Superior temporal gyrus (tissue), 1 donor: ENCODE measurements at regions not wholly inside any gene's neighbourhood (a gene's known extent, or its start where the extent isn't known, plus 50 kb on each side); places are given as distances from the start of the nearest gene placed in this dataset.

Experiments used
- DNase-seq: peaks from one replicate; pipeline ENCODE4 v3.0.0-alpha.2; 2016; ENCODE audit errors: extremely low spot score

- DNase-seq, result no peak
Observed at GRCh38 chr18:78587626-78588600, 391.7 kb upstream of the SALL3 start.

DNA sequence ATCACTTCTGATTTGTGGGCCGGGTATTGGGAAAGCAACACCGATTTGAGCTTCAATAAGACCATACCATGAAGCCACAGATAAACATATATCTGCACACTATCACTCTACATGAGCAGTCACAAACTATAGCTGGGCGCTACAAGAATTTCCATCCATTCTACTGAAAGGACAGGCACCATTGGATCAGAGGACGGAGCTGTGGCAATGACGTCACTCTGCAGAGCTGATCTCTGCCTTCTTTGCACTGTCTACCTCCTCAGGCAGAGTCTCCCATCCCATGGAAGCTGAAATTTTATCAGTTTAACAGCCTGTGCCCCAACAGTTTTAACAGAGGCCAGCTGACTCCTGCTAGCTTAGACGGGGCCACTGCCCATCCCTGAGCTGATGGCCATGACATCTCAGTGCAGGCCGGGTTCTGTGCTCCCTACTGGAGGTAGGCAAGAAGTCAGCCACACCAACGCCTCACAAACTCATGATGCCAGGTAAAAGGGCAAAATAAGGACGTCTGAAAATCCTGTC lies 389.6 kb upstream of the SALL3 start:
- no peak for DNase-seq

GRCh38 chr18:78595453-78595852 lies 384.2 kb upstream of the SALL3 start:
- DNase-seq, result no peak

GRCh38 chr18:78595924-78596573 lies 383.6 kb upstream of the SALL3 start:
- DNase-seq, result no peak

GRCh38 chr18:78596794-78597345 lies 382.7 kb upstream of the SALL3 start:
- DNase-seq, result no peak

DNA sequence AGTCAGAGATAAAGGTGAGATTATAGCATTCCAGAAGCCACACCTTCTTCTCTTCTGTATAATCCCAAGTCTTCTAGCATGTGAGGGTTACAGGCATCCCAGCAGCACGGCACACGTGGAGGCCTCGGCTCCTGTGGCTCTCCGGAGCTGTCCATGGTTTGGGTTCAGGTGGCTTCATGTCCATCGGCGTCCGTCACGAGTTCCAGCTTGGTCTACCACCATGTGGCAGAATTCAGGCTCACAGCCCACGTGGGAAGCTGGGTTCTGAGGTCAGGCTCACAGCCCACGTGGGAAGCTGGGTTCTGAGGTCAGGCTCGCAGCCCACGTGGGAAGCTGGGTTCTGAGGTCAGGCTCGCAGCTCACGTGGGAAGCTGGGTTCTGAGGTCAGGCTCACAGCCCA lies 378.3 kb upstream of the SALL3 start:
- no peak for DNase-seq

- no peak for DNase-seq
Observed at GRCh38 chr18:78601923-78602322, 377.7 kb upstream of the SALL3 start.

GRCh38 chr18:78602430-78602829 lies 377.2 kb upstream of the SALL3 start:
- no peak for DNase-seq

DNA sequence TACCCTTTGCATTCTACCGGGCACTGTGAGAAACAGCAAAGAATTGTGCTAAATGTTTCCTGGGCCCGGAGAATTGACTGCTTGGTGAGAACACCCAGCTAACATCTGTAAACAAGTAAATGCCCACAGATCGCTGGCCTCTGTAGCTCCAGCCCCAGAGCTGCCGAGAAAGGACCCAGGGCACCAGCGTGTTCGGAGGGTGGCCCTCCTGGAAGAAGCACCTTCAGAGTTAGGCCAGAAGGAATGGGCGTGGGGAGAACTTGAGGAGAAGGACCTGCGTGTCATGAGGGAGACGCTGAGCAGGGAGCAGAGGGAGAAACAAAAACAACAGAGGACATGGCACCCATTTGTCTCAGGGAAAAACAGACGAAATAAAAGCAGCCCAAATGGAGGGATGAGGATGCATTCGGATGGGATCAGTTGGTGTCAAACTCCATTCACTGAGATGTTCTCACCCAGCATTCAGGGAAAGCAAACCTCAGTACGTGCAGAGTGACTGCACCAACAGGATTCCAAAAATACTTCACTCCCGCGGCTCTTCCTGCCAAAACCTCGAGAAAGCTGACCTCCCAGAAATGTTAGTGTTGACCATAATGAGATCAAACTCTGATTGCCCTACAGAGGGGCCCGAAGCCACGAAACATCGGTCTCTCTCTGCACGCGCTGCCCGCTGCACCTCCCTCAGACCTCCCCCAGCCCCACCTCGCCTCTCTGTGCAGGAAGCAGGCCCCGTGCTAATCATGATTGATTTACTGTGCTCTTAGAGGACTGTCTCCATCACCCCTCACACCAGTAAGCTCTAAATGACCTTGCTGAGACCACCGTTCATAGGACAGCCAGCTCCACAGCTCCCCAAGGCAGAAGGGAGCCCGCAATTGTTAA lies 376.3 kb upstream of the SALL3 start:
- DNase-seq, result no peak

GRCh38 chr18:78605255-78605654 lies 374.4 kb upstream of the SALL3 start:
- no peak for DNase-seq

GRCh38 chr18:78607221-78607620 lies 372.4 kb upstream of the SALL3 start:
- no peak for DNase-seq

- DNase-seq, result no peak
Observed at GRCh38 chr18:78607784-78608183, 371.8 kb upstream of the SALL3 start.

GRCh38 chr18:78610179-78610578 lies 369.4 kb upstream of the SALL3 start:
- no peak for DNase-seq

DNA sequence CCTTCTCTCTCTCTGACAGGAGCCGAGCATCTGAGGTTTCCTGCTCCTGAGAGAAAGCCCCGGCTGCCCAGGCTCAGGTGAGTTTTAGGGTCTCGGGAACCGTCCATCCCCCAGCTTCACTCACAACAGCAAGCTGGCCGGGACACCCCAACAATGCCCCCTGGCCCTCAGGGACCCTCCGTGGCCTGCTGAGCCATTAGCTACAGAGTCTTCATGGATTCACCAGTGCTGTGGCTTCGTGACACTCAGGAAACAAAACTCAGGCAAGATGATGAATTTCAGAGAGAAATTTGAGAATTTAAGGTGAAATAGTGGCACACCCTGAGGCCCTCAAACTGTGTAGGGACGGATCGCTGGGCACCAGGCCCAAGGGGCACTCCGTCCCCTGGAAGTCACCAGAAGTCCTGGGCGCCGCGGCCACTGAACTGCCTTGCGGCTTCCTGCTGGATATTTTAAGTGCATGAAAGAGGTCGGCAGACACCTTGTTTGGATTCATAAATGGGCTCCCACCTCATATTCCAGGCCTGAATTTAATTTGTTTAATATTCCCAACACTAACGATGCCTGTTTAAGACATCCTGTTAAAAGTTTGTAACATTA lies 368.3 kb upstream of the SALL3 start:
- DNase-seq, result no peak

DNA sequence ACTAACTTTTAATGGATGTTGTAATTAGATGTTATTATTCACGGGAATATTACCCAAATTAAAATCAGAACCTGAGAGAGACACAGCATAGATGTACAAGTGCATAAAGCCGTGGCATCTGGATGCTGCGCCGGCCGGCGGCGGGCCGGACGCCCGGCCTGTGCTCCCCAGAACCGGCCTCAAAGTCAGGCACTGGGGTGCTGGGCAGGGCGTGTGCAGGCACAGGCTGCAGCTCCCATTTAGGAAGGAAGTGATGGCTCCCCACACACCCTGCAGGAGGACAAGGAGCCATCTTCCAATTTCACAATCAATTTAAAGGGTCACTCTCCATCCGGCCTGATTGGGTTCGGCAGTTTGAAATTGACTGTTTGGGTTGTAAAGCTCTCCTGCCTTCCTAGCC lies 367.7 kb upstream of the SALL3 start:
- no peak for DNase-seq

DNA sequence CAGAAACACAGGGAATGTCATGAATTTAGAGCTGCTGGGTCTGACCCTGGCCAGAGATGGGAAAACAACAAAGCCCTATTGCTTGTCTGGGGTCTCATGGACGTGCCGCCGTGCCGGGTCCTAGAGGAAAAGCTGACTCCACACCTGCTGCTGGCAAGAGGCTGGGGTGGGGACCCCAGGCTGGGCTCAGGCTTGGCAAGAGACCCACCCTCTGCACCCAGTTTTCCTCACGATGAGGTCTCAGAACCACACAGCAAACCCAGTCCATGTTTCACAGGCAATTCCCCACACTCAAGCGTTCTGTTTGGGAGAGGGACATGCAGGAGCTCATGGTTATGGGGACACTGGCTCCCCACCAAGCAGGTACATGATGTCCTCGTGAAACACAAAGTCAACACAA lies 367.3 kb upstream of the SALL3 start:
- DNase-seq, result no peak

GRCh38 chr18:78612801-78613200 lies 366.8 kb upstream of the SALL3 start:
- DNase-seq, result no peak

GRCh38 chr18:78618726-78619125 lies 360.9 kb upstream of the SALL3 start:
- no peak for DNase-seq

DNA sequence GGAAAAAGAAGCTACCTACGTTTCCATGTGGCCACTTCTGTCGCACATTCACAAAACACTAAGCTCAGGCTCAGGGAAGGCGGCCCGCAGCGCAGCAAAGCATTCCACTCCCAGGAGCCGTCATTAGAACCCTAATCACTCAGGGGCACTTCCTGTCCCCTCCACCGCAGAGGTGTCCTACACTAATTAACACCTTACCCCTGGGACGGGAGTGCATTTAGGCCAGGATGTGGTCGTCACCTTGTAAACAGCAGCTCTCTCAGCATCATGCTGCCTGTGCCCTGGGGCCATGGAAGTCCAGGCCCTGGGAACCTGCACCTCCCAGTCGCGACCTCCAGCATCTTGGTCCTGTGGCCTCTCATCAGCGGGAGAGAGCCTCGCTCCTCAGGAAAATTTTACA lies 359.8 kb upstream of the SALL3 start:
- DNase-seq, result no peak

- no peak for DNase-seq
Observed at GRCh38 chr18:78620326-78620725, 359.3 kb upstream of the SALL3 start.

- DNase-seq, result no peak
Observed at GRCh38 chr18:78621141-78621755, 358.4 kb upstream of the SALL3 start.
